ENCODE measurements at regions not wholly inside any gene's neighbourhood (a gene's known extent, or its start where the extent isn't known, plus 50 kb on each side); places are given as distances from the start of the nearest gene placed in this dataset.
A peak's percentile ranks its signal among the peaks of the same experiment; 100 is the strongest.

- no peak overlapping the region for H3K4me3 ChIP-seq (ENCODE audit: low read length)
- DNase-seq (ENCODE audit: low read depth): no peak
- no peak for TF ChIP-seq CTCF (IDR thresholded peaks at IDR 0.05; ENCODE audit: insufficient read depth, low read depth, low read length, missing control alignments)
Observed at GRCh38 chr2:4942441-4942840, 749.7 kb upstream of the SOX11 start.

- no peak for DNase-seq (ENCODE audit: low read depth)
- no peak overlapping the region for H3K4me3 ChIP-seq (ENCODE audit: low read length)
- TF ChIP-seq CTCF (IDR thresholded peaks at IDR 0.05; ENCODE audit: insufficient read depth, low read depth, low read length, missing control alignments): no peak
Observed at GRCh38 chr2:4947911-4948310, 744.3 kb upstream of the SOX11 start.

GRCh38 chr2:4951368-4951767, 740.8 kb upstream of the SOX11 start:
- H3K4me3 ChIP-seq (ENCODE audit: low read length): no peak overlapping the region
- DNase-seq (ENCODE audit: low read depth): no peak
- no peak for TF ChIP-seq CTCF (IDR thresholded peaks at IDR 0.05; ENCODE audit: insufficient read depth, low read depth, low read length, missing control alignments)

- no peak for DNase-seq (ENCODE audit: low read depth)
- no peak for TF ChIP-seq CTCF (IDR thresholded peaks at IDR 0.05; ENCODE audit: insufficient read depth, low read depth, low read length, missing control alignments)
- H3K4me3 ChIP-seq (ENCODE audit: low read length): no peak overlapping the region
Observed at GRCh38 chr2:4959219-4959618, 733.0 kb upstream of the SOX11 start.

- no peak for TF ChIP-seq CTCF (IDR thresholded peaks at IDR 0.05; ENCODE audit: insufficient read depth, low read depth, low read length, missing control alignments)
- peak; percentile 41 for DNase-seq (ENCODE audit: low read depth)
Observed at GRCh38 chr2:4962419-4962818, 729.8 kb upstream of the SOX11 start.

GRCh38 chr2:4963106-4963505, 729.1 kb upstream of the SOX11 start:
- no peak overlapping the region for H3K4me3 ChIP-seq (ENCODE audit: low read length)
- no peak for TF ChIP-seq CTCF (IDR thresholded peaks at IDR 0.05; ENCODE audit: insufficient read depth, low read depth, low read length, missing control alignments)

More at GRCh38 chr2:4962419-4962818, 729.8 kb upstream of the SOX11 start:
- no peak overlapping the region for H3K4me3 ChIP-seq (ENCODE audit: low read length)

GRCh38 chr2:4964001-4964540, 728.1 kb upstream of the SOX11 start:
- no peak for TF ChIP-seq CTCF (IDR thresholded peaks at IDR 0.05; ENCODE audit: insufficient read depth, low read depth, low read length, missing control alignments)
- no peak overlapping the region for H3K4me3 ChIP-seq (ENCODE audit: low read length)
- no peak for DNase-seq (ENCODE audit: low read depth)

More at GRCh38 chr2:4963106-4963505, 729.1 kb upstream of the SOX11 start:
- no peak for DNase-seq (ENCODE audit: low read depth)

Measured in epithelial cell of esophagus (primary cell).